ENCODE measurements at regions not wholly inside any gene's neighbourhood (a gene's known extent, or its start where the extent isn't known, plus 50 kb on each side); places are given as distances from the start of the nearest gene placed in this dataset.

DNA sequence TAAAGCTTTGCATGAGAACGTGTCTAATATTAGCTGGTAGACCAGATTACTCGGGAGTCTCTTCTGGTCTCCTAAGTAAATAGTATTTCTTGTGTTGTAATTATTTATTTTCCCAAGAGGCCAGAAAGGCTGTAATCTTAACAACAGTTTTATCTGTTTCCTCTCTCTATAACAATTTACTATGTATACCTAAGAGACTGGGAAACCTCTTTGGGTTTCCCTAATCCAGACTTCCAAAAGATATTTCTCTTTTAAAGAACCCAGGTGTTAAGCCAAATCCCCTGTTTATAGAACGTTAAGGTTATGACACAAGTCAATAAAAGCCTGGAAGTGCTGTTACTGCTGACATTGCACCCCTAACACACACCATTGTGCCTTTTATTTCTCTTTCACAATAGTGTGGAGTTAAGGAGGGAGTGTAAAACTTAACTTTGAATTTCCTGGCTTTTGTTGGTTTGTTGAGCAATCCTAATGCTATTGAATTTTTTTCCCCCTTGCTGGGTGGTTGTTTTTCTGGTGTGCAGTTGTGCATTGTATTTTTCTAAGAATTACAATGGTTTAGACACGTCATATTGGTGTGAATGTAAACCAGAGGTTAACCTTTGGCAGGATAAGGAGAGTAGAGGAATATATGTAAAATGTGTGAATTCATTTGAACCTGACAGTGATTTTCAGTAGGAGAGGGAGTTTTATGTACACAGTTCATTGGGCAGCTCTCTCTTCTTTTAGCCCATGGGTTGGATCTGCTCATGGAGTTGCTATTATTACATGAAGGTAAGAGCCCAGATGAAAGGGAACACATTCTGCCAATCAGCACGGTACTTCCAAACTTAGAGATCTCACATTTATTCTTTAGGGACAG, 192.8 kb downstream of the MTX2 start:
- TF ChIP-seq CTCF (conservative IDR thresholded peaks at IDR 0.05), result no peak
- no peak for TF ChIP-seq EZH2 (IDR thresholded peaks at IDR 0.05; ENCODE audit: low read depth)

Measured in PC-9 (cell line).